Lung (tissue), 11 donors: ENCODE measurements at regions not wholly inside any gene's neighbourhood (a gene's known extent, or its start where the extent isn't known, plus 50 kb on each side); places are given as distances from the start of the nearest gene placed in this dataset.
A peak's percentile ranks its signal among the peaks of the same experiment; 100 is the strongest.

Experiments
- ATAC-seq: fragments of 200-7000 bp; cut with Tn5 transposase; one replicate; pipeline ENCODE4 v1.9.1; 2020; ENCODE audit warnings: moderate number of reproducible peaks; ENCODE audit not compliant: insufficient read depth, low FRiP score
- DNase-seq, 3 donors: peaks; one replicate each; pipeline ENCODE4 v3.0.0-alpha.2; 2013 to 2017
- H3K27ac ChIP-seq, 2 donors: one replicate each; pipeline ENCODE4 v1.5.1; 2013; ENCODE audit warnings: mild to moderate bottlenecking in 2 of 2, moderate library complexity in 2 of 2, control low read depth in 1 of 2, inconsistent platforms in 1 of 2, low read depth in 1 of 2, low read length in 1 of 2
- H3K27me3 ChIP-seq, 3 donors: one replicate each; pipeline ENCODE4 v1.5.1; 2013; ENCODE audit warnings: low read length in 2 of 3; ENCODE audit not compliant: control insufficient read depth in 3 of 3, insufficient read depth in 3 of 3
- H3K36me3 ChIP-seq, 4 donors: one replicate each; pipeline ENCODE4 v1.5.1; 2013; ENCODE audit warnings: low read length in 4 of 4, mild to moderate bottlenecking in 1 of 4, moderate library complexity in 1 of 4; ENCODE audit not compliant: control insufficient read depth in 4 of 4, insufficient read depth in 4 of 4
- H3K4me1 ChIP-seq, 5 donors: one replicate each; pipeline ENCODE4 v1.5.1; 2013; ENCODE audit warnings: low read length in 5 of 5, mild to moderate bottlenecking in 2 of 5, moderate library complexity in 1 of 5; ENCODE audit not compliant: control insufficient read depth in 5 of 5, insufficient read depth in 5 of 5
- H3K4me3 ChIP-seq: one replicate; pipeline ENCODE4 v1.5.1; 2013; ENCODE audit warnings: mild to moderate bottlenecking, control low read depth, moderate library complexity
- H3K9ac ChIP-seq, 2 donors: one replicate each; pipeline ENCODE4 v1.5.1; 2013; ENCODE audit warnings: low read length in 2 of 2, control low read depth in 1 of 2; ENCODE audit not compliant: insufficient read depth in 1 of 2
- H3K9me3 ChIP-seq, 4 donors: one replicate each; pipeline ENCODE4 v1.5.1; 2013; ENCODE audit warnings: low read length in 3 of 4, mild to moderate bottlenecking in 1 of 4, moderate library complexity in 1 of 4; ENCODE audit not compliant: control insufficient read depth in 4 of 4, insufficient read depth in 3 of 4
- whole genome bisulfite sequencing, 2 donors: extraction: QIAGEN DNeasy Blood & Tissue Kit; methylation state at CpG; one replicate each; pipeline ENCODE4 v1.1.7; 2013; 5-methylcytosine and 5-hydroxymethylcytosine counted together
- TF ChIP-seq, protein P1 (sequence below): IDR thresholded peaks from 2 replicates; pipeline ENCODE4 v1.5.1; 2012; ENCODE audit warnings: mild to moderate bottlenecking; ENCODE audit errors: control extremely low read depth, extremely low read depth
- donor health status: control.
- donor health status: control.
- donor health status: Bipolar disorder and iron deficiency.
- donor health status: healthy.
- donor health status: DM: yes; HTN: yes; CAD: no.

DNA sequence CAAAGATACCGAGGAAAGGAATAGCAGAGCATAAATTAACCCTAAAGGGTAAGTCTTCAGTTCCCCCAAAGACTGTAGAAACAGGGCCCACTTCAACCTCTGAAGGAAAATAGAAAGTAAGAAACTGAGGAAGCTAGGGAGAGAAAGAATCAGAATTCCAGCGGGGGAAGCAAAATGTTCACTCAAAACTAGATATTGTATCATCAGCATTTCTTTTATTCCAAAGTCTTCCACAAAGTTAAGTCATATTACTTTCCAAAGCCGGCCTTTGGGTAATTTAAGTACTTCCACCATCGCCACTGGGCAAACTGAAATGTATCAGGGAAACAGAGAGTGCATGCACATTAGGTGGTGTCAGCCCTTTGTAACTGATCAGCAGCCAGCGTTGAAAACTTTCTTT, 88.3 kb downstream of the RSL24D1 start:
- no peaks in the 10 kb centered on the region for H3K27me3 ChIP-seq
- H3K4me1 ChIP-seq = no peaks in the 10 kb centered on the region
- peak in 1 of 3 donors; percentile 9 for DNase-seq
- TF ChIP-seq, protein P1, sequence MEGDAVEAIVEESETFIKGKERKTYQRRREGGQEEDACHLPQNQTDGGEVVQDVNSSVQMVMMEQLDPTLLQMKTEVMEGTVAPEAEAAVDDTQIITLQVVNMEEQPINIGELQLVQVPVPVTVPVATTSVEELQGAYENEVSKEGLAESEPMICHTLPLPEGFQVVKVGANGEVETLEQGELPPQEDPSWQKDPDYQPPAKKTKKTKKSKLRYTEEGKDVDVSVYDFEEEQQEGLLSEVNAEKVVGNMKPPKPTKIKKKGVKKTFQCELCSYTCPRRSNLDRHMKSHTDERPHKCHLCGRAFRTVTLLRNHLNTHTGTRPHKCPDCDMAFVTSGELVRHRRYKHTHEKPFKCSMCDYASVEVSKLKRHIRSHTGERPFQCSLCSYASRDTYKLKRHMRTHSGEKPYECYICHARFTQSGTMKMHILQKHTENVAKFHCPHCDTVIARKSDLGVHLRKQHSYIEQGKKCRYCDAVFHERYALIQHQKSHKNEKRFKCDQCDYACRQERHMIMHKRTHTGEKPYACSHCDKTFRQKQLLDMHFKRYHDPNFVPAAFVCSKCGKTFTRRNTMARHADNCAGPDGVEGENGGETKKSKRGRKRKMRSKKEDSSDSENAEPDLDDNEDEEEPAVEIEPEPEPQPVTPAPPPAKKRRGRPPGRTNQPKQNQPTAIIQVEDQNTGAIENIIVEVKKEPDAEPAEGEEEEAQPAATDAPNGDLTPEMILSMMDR = no peak
- no peak overlapping the region for H3K27ac ChIP-seq
- 82 to 87% methylated on average over 5 of the region's 5 CpGs for WGBS, 2 donors
- no peak overlapping the region for H3K9ac ChIP-seq
- H3K36me3 ChIP-seq = no peaks in the 10 kb centered on the region
- no peak for ATAC-seq
- peaks cover 0 to 4% (median 0%) of the 10 kb centered on the region in 4 donors for H3K9me3 ChIP-seq
- peak overlapping the region; percentile 9 for H3K4me3 ChIP-seq

DNA sequence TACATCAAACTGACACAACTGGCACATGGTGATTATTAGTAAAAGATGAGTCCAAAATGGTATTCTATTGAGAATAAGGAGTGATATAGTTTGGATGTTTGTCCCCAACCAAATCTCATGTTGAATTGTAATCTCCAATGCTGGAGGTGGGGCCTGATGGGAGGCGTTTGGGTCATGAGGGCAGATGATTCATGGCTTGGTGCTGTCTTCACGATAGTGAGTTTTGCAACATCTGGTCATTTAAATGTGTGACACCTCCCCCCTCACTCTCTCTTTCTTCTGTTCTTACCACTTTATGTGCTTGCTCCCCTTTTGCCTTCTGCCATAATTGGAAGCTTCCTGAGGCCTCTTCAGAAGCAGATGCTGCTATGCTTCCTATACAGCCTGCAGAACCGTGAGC, 90.6 kb downstream of the RSL24D1 start:
- WGBS, 2 donors = 80 to 85% methylated on average over 3 of the region's 3 CpGs
- H3K9me3 ChIP-seq = peaks cover 0 to 4% (median 0%) of the 10 kb centered on the region in 4 donors
- no peaks in the 10 kb centered on the region for H3K4me1 ChIP-seq

GRCh38 chr15:55094136-55094535, 102.6 kb downstream of the RSL24D1 start:
- DNase-seq (peak in 2 of 3 donors; percentile 52 to 68), ATAC-seq (no peak)
- no peak overlapping the region for H3K27ac ChIP-seq
- H3K4me3 ChIP-seq = no peak overlapping the region
- peaks cover 0 to 4% (median 2%) of the 10 kb centered on the region in 4 donors for H3K9me3 ChIP-seq
- TF ChIP-seq, protein P1 = no peak
- H3K36me3 ChIP-seq = no peaks in the 10 kb centered on the region
- WGBS, 2 donors = 70 to 85% methylated on average over 2 of the region's 2 CpGs
- no peaks in the 10 kb centered on the region for H3K27me3 ChIP-seq
- no peak overlapping the region for H3K9ac ChIP-seq
- peaks cover 0 to 4% (median 0%) of the 10 kb centered on the region in 5 donors for H3K4me1 ChIP-seq

More for the DNA sequence above, 90.6 kb downstream of the RSL24D1 start:
- Histone ChIP-seq H3K36me3 (no peaks in the 10 kb centered on the region), H3K4me3 (no peak overlapping the region), H3K27me3 (no peaks in the 10 kb centered on the region), H3K9ac (no peak overlapping the region), H3K27ac (no peak overlapping the region)
- TF ChIP-seq, protein P1 = no peak
- DNase-seq = no peak
- ATAC-seq = no peak

DNA sequence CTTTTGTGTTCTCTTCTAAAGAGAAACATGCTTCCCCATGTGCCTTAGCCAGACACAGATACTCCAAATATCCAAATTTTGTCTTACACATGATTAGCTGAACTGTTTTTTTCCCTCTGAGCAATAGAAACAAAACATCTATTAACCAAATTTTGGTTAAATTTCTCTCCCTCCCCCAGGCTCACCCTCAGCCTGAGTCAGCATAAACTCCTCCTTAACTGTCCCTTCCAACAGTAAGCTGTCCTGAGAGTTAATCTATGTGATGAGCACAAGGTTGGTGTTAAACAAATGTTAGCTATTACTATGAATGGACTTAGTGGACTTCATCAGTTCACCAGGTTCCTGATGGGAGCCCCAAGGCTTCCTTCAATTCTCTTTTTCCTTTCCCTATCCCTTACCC, 108.5 kb downstream of the RSL24D1 start:
- H3K9me3 ChIP-seq = no peaks in the 10 kb centered on the region
- H3K4me3 ChIP-seq = no peak overlapping the region
- ATAC-seq (no peak), DNase-seq (no peak)
- no peak overlapping the region for H3K9ac ChIP-seq
- no peaks in the 10 kb centered on the region for H3K4me1 ChIP-seq
- H3K27me3 ChIP-seq = no peaks in the 10 kb centered on the region
- TF ChIP-seq, protein P1 = no peak
- H3K27ac ChIP-seq = no peak overlapping the region
- no peaks in the 10 kb centered on the region for H3K36me3 ChIP-seq
